Rectal smooth muscle tissue (tissue), 1 donor: ENCODE measurements at regions not wholly inside any gene's neighbourhood (a gene's known extent, or its start where the extent isn't known, plus 50 kb on each side); places are given as distances from the start of the nearest gene placed in this dataset.

ENCODE experiments used
- H3K27ac ChIP-seq: one replicate; pipeline ENCODE4 v1.7.0; 2013; ENCODE audit warnings: low read depth, low read length, inconsistent platforms
- H3K27me3 ChIP-seq: one replicate; pipeline ENCODE4 v1.7.0; 2013; ENCODE audit warnings: low read length; ENCODE audit not compliant: control insufficient read depth, insufficient read depth
- H3K36me3 ChIP-seq: one replicate; pipeline ENCODE4 v1.7.0; 2013; ENCODE audit warnings: low read length; ENCODE audit not compliant: control insufficient read depth, insufficient read depth
- H3K4me1 ChIP-seq: one replicate; pipeline ENCODE4 v1.7.0; 2013; ENCODE audit warnings: low read length; ENCODE audit not compliant: control insufficient read depth, insufficient read depth
- H3K4me3 ChIP-seq: one replicate; pipeline ENCODE4 v1.7.0; 2013; ENCODE audit warnings: low read length
- H3K9ac ChIP-seq: one replicate; pipeline ENCODE4 v1.7.0; 2013; ENCODE audit warnings: low read length

DNA sequence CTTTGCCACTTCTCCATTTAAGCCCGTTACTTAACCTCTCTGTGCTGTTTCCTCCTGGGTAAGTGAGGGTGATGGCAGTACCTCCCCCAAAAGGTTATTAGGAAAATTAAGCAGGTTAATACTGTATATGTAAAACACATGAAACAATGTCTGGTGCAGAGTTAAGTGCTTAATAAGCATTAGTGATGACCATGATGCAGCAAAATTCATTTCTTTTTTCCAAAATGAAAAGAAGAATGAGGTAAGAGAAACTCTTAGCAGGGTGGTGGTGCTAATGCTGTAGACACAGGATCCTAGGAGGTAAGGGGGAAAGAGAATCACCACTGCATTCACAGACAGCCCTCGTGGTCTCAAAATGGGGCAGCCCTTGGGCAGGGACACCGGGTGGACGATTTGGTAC lies 115.1 kb upstream of the RAI14 start:
- no peaks in the 10 kb centered on the region for H3K4me1 ChIP-seq
- no peak overlapping the region for H3K4me3 ChIP-seq
- no peak overlapping the region for H3K9ac ChIP-seq
- no peaks in the 10 kb centered on the region for H3K36me3 ChIP-seq
- H3K27ac ChIP-seq = no peak overlapping the region
- no peaks in the 10 kb centered on the region for H3K27me3 ChIP-seq

DNA sequence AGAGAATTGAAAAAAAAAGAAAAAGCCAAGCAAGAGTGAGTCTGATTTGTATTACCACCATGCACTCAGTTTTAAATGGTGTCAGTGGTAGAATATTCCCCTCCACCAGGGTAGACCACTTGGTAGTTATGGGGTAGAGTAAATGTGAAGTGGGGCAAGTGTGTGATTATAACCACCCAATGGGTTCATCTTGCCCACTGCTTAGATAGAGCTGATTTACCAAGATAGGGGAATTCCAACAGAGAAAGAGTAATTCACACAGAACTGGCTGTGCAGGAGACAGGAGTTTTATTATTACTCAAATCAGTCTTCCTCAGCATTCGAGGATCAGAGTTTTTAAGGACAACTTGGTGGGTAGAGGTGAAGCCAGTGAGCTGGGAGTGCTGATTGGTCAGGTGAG lies 113.3 kb upstream of the RAI14 start:
- no peak overlapping the region for H3K9ac ChIP-seq
- H3K27me3 ChIP-seq = no peaks in the 10 kb centered on the region
- no peak overlapping the region for H3K4me3 ChIP-seq
- no peak overlapping the region for H3K27ac ChIP-seq
- H3K36me3 ChIP-seq = no peaks in the 10 kb centered on the region
- no peaks in the 10 kb centered on the region for H3K4me1 ChIP-seq

DNA sequence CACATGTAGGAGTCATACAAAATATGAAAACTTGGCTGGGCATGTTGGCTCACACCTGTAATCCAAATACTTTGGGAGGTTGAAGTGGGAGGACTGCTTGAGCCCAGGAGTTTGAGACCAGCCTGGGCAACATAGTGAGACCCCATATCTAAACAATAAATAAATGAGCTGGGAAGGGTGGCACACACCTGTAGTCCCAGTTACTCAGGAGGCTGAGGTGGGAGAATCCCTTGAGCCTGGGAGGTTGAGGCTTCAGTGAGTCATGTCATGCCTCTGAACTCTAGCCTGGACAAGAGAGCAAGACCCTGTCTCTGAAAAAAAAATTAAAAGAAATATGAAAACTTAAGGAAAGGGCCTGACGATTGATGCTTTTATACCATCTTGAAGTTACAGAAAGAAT lies 112.4 kb upstream of the RAI14 start:
- H3K27me3 ChIP-seq = no peaks in the 10 kb centered on the region
- no peak overlapping the region for H3K4me3 ChIP-seq
- no peak overlapping the region for H3K27ac ChIP-seq
- no peaks in the 10 kb centered on the region for H3K36me3 ChIP-seq
- no peaks in the 10 kb centered on the region for H3K4me1 ChIP-seq
- no peak overlapping the region for H3K9ac ChIP-seq

DNA sequence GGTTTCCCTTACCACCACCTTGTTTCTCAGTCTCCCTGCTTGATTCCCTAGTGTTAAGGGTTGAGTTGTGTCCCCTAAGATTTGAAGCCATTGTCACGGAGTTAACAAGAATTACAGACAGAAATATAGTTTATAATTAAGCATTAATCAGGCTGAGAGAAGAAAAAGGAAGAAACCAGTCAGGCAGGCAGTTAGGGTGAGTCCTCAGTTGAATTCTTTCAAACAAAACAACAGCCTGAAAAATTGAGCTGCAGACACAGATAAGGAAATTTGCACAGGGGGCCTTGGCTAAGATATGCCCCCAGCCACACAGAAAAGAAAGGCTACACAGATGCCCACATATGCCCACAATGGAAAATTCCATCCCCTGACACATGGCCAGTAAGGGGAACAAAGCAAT lies 111.7 kb upstream of the RAI14 start:
- Histone ChIP-seq H3K4me1 (no peaks in the 10 kb centered on the region), H3K9ac (no peak overlapping the region), H3K27me3 (no peaks in the 10 kb centered on the region), H3K36me3 (no peaks in the 10 kb centered on the region), H3K27ac (no peak overlapping the region), H3K4me3 (no peak overlapping the region)

DNA sequence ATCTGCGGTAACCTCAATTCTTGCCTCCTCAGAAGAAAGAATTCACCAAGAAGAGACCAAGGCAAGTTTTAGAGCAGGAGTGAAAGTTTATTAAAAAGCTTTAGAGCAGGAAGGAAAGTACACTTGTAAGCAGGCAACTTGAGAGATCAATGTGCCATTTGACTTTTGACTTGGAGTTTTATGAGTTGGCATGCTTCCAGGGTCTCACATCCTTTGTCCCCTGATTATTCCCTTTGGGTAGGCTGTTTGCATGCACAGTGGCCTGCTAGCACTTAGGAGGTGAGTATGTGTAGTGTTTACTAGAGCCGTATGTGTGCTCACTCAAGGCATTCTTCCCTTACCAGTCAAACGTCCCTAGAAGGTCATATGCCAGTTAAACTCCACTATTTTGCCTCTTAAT lies 111.0 kb upstream of the RAI14 start:
- no peak overlapping the region for H3K27ac ChIP-seq
- no peaks in the 10 kb centered on the region for H3K27me3 ChIP-seq
- H3K9ac ChIP-seq = no peak overlapping the region
- no peaks in the 10 kb centered on the region for H3K4me1 ChIP-seq
- H3K36me3 ChIP-seq = no peaks in the 10 kb centered on the region
- no peak overlapping the region for H3K4me3 ChIP-seq

DNA sequence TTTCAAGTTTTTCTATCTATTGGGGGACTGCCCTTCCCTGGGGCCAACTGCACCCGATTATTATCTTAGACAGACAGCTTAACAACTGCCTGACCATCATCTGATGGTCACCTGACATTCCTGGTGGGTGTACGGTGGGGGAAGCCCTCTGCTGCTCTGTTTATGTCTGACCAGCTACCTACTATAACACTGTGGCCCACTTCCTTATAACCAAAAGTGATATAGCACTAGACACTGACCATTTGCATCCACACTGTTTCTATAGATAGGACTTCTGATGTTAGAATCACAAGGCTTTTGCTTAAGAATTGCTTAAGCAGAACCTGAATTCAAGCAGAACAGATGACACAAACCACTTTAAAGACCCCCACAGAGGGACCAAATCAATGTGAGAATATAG lies 110.5 kb upstream of the RAI14 start:
- Histone ChIP-seq H3K9ac (no peak overlapping the region), H3K4me3 (no peak overlapping the region)

DNA sequence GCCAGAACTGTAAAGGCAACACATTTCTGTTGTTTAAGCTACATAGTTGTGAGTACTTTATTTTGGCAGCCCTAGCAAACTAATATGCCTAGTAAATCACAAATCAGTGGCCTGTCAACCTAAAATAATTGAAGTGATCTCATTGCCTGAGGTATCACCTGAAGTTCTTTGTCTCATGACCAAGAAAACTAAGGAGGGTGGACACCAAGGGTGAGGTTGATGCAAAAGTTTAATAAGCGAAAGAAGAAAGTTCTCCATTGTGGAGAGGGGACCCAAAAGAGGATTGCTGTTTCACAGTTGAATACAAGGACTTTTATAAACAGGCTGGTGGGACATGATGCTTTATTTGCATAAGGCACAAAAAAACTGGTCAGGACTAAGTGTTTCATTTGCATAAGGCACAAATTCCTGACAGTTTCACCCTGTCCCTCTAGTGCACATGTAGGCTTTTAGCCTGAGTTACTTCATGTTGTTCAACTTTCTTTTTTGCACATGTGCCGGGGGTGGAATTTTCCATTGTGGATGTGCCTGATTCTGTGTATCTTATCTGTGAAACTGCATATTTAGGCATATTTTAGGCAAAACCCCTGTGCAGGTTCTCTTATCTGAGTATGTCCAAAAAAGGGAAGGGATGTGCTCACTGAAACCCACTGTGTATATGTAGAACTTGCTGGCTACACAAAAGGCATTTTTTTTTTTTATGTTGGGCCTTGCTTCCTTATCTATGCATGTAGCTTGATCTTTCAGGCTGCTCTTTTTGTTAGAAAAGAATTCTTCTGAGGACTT lies 108.6 kb upstream of the RAI14 start:
- Histone ChIP-seq H3K9ac (no peak overlapping the region), H3K27ac (no peak overlapping the region), H3K4me3 (no peak overlapping the region), H3K4me1 (peaks cover 4% of the 10 kb centered on the region), H3K27me3 (no peaks in the 10 kb centered on the region), H3K36me3 (no peaks in the 10 kb centered on the region)

More for the DNA sequence above, 110.5 kb upstream of the RAI14 start:
- no peaks in the 10 kb centered on the region for H3K27me3 ChIP-seq
- H3K4me1 ChIP-seq = no peaks in the 10 kb centered on the region
- no peaks in the 10 kb centered on the region for H3K36me3 ChIP-seq
- H3K27ac ChIP-seq = no peak overlapping the region

DNA sequence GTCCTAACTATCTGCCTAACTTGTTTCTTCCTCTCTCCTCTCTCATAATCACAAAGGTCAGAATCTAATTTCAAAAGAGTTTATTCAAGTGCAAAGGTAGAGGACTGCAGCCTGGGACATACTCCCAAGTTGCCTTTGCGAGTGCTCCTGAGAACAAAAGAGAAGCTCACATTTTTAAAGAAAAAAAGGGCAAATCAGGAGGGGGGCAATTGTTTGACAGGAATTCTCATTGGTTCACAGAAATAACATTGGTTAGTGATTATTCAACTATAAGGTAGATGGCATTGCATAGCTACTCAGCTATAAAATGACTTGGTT lies 108.1 kb upstream of the RAI14 start:
- Histone ChIP-seq H3K36me3 (no peaks in the 10 kb centered on the region), H3K27ac (no peak overlapping the region), H3K9ac (no peak overlapping the region), H3K4me3 (no peak overlapping the region), H3K27me3 (no peaks in the 10 kb centered on the region), H3K4me1 (peaks cover 4% of the 10 kb centered on the region)

DNA sequence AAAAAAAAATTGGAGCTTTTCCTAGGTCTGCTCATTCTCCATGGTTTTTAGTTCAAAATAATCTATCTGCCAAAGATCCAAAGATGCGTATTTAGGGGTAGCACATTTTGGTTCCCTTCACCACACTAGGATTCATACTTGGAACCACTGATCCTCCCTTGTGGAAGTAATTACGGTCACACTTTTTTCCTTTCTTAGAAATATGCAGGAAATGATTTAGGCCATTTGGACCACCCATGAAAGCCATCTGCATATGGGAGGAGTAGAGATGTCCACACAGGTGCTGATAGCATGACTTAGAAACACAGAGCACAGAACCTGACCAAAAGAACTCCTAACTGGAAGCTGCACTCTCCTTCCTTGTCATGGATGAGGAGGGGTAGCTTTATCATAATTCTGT lies 105.9 kb upstream of the RAI14 start:
- Histone ChIP-seq H3K4me3 (no peak overlapping the region), H3K9ac (no peak overlapping the region), H3K27me3 (no peaks in the 10 kb centered on the region)

DNA sequence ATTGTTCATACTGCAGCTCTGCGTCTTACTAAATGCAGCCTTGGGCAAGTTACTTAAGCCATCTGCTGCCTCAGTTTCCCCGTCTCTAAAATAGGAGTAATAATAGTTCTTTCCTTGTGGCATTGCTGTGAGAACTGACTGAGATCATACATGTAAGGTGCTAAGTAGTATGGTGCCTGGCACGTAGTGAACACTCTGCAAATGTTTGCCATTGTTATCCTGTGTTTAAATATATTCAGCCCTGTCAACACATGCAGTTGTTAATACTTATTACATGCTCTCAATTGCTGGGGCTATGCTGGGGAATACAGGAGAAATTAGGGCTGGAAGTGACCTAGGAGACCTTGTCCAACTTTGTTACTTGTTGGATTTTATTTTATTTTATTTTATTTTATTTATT lies 105.2 kb upstream of the RAI14 start:
- Histone ChIP-seq H3K4me3 (no peak overlapping the region), H3K36me3 (no peaks in the 10 kb centered on the region), H3K9ac (no peak overlapping the region), H3K4me1 (peaks cover 4% of the 10 kb centered on the region), H3K27me3 (no peaks in the 10 kb centered on the region), H3K27ac (no peak overlapping the region)

More for the DNA sequence above, 105.9 kb upstream of the RAI14 start:
- H3K36me3 ChIP-seq = no peaks in the 10 kb centered on the region
- H3K4me1 ChIP-seq = peaks cover 4% of the 10 kb centered on the region
- no peak overlapping the region for H3K27ac ChIP-seq

DNA sequence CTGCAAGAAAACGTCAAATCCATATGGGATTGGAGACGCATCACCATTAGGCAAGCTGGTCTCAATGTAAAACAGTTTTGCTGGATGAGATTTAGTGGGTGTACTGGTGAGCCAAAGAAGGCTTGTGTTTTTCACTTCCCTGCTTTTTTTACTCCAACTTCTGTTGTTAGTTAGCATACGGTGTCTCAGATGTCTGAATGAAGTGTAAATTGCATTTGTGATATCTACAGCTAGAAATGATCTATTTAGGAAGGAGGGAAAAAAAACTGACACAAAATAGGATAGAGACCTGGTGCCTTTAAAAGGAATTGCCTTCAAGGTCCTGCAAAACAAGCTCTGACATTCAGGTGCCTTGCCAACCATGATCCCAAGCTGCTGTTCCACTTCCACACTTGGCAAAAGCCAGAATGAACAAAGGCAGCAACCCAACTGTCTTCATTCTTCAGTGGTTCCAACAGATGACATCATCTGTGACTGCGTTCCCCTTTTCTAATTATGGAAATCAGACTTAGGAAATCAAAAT lies 104.2 kb upstream of the RAI14 start:
- H3K9ac ChIP-seq = no peak overlapping the region
- peaks cover 4% of the 10 kb centered on the region for H3K4me1 ChIP-seq
- no peaks in the 10 kb centered on the region for H3K36me3 ChIP-seq
- no peak overlapping the region for H3K4me3 ChIP-seq
- peak overlapping the region; percentile 62 for H3K27ac ChIP-seq
- H3K27me3 ChIP-seq = no peaks in the 10 kb centered on the region

DNA sequence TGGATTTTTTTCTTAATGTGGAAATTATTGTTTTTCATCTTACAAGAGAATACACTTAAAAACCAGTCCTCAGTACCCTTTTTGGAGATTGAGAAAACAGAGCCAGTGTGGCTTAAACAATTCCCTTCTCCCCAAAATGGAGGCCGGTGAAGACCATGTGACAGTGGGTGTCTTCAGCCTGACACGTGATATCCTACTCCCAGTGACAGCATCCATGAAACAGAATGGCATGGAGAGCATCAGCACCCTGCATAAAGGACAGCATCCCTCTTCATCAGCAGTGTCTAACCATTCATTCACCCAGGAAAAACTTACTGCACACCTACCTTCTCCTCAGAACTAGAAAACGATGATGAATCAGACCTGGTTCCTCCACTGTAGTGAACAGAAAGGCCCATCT lies 103.4 kb upstream of the RAI14 start:
- Histone ChIP-seq H3K27ac (peak overlapping the region; percentile 62), H3K36me3 (no peaks in the 10 kb centered on the region), H3K4me3 (no peak overlapping the region), H3K9ac (no peak overlapping the region), H3K27me3 (no peaks in the 10 kb centered on the region), H3K4me1 (peaks cover 4% of the 10 kb centered on the region)

DNA sequence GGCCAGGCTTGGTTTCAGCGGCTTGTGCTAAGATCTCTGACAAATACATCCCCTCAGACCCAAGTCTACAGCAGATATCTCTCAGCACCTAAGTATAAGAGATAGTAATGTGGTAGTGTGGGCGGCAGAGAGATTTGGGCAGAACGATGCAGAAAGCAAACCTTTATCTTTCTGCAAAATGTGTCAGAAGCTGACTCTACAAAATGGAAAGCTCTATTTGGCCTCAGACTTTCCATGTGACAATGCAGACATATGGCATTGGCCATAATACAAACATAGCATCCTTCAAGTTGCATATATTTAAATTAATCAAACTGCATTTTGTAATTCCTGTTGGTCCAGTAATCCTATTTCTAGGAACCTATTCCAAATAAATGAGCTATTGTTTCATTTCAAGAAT lies 102.5 kb upstream of the RAI14 start:
- Histone ChIP-seq H3K27me3 (no peaks in the 10 kb centered on the region), H3K36me3 (no peaks in the 10 kb centered on the region)

More for the DNA sequence above, 102.5 kb upstream of the RAI14 start:
- Histone ChIP-seq H3K4me1 (peaks cover 4% of the 10 kb centered on the region), H3K9ac (no peak overlapping the region), H3K4me3 (no peak overlapping the region), H3K27ac (no peak overlapping the region)
